ENCODE measurements at regions not wholly inside any gene's neighbourhood (a gene's known extent, or its start where the extent isn't known, plus 50 kb on each side); places are given as distances from the start of the nearest gene placed in this dataset.

DNA sequence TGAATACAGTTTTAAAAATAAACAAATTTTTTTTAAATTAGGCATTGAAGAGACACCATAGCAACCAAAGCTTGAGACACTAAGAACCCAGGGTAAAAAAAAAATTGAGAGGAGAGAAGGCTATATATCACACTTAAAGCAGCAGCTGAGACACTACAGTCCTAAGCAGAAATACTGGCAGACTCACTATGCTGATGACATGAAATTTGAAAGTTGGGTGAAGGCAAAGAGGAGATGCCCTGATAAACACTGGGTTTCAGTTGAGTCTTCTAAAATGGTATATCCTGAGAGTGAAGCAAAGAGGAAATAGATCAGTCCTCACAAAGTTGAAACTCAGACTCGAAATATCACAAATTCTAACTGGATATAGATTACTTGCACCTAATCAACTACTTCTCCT is 419.9 kb upstream of the CDH9 start:
- TF ChIP-seq, protein P1, sequence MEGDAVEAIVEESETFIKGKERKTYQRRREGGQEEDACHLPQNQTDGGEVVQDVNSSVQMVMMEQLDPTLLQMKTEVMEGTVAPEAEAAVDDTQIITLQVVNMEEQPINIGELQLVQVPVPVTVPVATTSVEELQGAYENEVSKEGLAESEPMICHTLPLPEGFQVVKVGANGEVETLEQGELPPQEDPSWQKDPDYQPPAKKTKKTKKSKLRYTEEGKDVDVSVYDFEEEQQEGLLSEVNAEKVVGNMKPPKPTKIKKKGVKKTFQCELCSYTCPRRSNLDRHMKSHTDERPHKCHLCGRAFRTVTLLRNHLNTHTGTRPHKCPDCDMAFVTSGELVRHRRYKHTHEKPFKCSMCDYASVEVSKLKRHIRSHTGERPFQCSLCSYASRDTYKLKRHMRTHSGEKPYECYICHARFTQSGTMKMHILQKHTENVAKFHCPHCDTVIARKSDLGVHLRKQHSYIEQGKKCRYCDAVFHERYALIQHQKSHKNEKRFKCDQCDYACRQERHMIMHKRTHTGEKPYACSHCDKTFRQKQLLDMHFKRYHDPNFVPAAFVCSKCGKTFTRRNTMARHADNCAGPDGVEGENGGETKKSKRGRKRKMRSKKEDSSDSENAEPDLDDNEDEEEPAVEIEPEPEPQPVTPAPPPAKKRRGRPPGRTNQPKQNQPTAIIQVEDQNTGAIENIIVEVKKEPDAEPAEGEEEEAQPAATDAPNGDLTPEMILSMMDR (conservative IDR thresholded peaks at IDR 0.05 in 1 of 2, IDR thresholded peaks at IDR 0.05 in 1 of 2; ENCODE audit: low read depth in 1 of 2, low read length in 2 of 2) = no peak
- TF ChIP-seq EZH2 (IDR thresholded peaks at IDR 0.05; ENCODE audit: low read length, missing control alignments) = no peak

Data from fibroblast of lung (primary cell).